Caco-2 (cell line): ENCODE measurements at regions not wholly inside any gene's neighbourhood (a gene's known extent, or its start where the extent isn't known, plus 50 kb on each side); places are given as distances from the start of the nearest gene placed in this dataset.
"Not testable (repeated sequence)": the region's sequence is repeated elsewhere in the genome, so short reads cannot be mapped to it uniquely, and the experiment has no call there.

Experiments used
- BruUV-seq: library from RNA; stranded (reverse); fragments of 400-500 nt; replicated peaks from 2 replicates; lab custom pipeline; 2021; lab: Mats Ljungman, UMichigan
- CTCF ChIA-PET: fragments of 300-600 bp; sonication (Branson Sonifier 250); formaldehyde crosslinking; loops from one replicate; lab custom pipeline; 2022; ENCODE audit warnings: antibody characterized with exemption; lab: Charles Lee
- POLR2A ChIA-PET: fragments of 300-600 bp; sonication (Branson Sonifier 250); formaldehyde crosslinking; loops from one replicate; lab custom pipeline; 2022; ENCODE audit warnings: antibody characterized with exemption; lab: Charles Lee
- DNase-seq, 2 experiments: peaks; one replicate each; pipeline versions ENCODE4 v3.0.0 to v3.0.0-alpha.2; 2020 to 2022
- H3K27me3 ChIP-seq: replicated peaks from 2 replicates; pipeline ENCODE4 v1.6.0; 2011; ENCODE audit warnings: low read length; ENCODE audit not compliant: control insufficient read depth, insufficient read depth
- H3K36me3 ChIP-seq: 2 replicates; pipeline ENCODE4 v1.5.1; 2011; ENCODE audit warnings: low read length; ENCODE audit not compliant: control insufficient read depth, insufficient read depth
- H3K4me1 ChIP-seq: fragments of 250-450 bp; sonication (Bioruptor Pico); 2 replicates; pipeline ENCODE4 v1.5.1; 2020; ENCODE audit warnings: mild to moderate bottlenecking
- H3K4me3 ChIP-seq: 2 replicates; pipeline ENCODE4 v1.5.1; 2011; ENCODE audit warnings: low read depth, mild to moderate bottlenecking, control low read depth, low read length
- H3K9me3 ChIP-seq: fragments of 250-450 bp; sonication (Bioruptor Pico); 2 replicates; pipeline ENCODE4 v1.5.1; 2020; ENCODE audit warnings: mild to moderate bottlenecking, moderate library complexity
- H3K27ac Mint-ChIP-seq: one replicate; pipeline ENCODE4 v1.8.0; 2022; ENCODE audit warnings: mixed read lengths; ENCODE audit not compliant: unreplicated experiment
- H3K27me3 Mint-ChIP-seq: one replicate; pipeline ENCODE4 v1.8.0; 2022; ENCODE audit warnings: mixed read lengths; ENCODE audit not compliant: insufficient read depth, unreplicated experiment
- H3K36me3 Mint-ChIP-seq: one replicate; pipeline ENCODE4 v1.8.0; 2022; ENCODE audit warnings: mild to moderate bottlenecking, mixed read lengths; ENCODE audit not compliant: insufficient read depth, unreplicated experiment
- H3K4me1 Mint-ChIP-seq: one replicate; pipeline ENCODE4 v1.8.0; 2022; ENCODE audit warnings: low read depth, mixed read lengths; ENCODE audit not compliant: unreplicated experiment
- H3K4me3 Mint-ChIP-seq: one replicate; pipeline ENCODE4 v1.8.0; 2022; ENCODE audit warnings: mild to moderate bottlenecking, moderate library complexity, mixed read lengths; ENCODE audit not compliant: unreplicated experiment
- H3K9me3 Mint-ChIP-seq: one replicate; pipeline ENCODE4 v1.8.0; 2022; ENCODE audit warnings: mixed read lengths; ENCODE audit not compliant: unreplicated experiment
- intact Hi-C: fragments of 100-400 bp; cut with micrococcal nuclease; formaldehyde crosslinking; loops from one replicate; pipeline ENCODE4 v1.10.0; 2022; ENCODE audit not compliant: unreplicated experiment
- TF ChIP-seq, protein P1 (sequence below), 2 experiments: fragments of 200-600 bp in 1 of 2; IDR thresholded peaks; 1 replicate in 1 of 2; 2 replicates in 1 of 2; pipeline versions ENCODE4 v1.5.1 to v1.8.0; 2011 to 2022; ENCODE audit warnings: antibody characterized with exemption in 1 of 2, control low read depth in 1 of 2, inconsistent platforms in 1 of 2, low read depth in 1 of 2, low read length in 1 of 2, mild to moderate bottlenecking in 1 of 2, moderate library complexity in 1 of 2; ENCODE audit not compliant: insufficient read depth in 1 of 2, severe bottlenecking in 1 of 2, unreplicated experiment in 1 of 2

DNA sequence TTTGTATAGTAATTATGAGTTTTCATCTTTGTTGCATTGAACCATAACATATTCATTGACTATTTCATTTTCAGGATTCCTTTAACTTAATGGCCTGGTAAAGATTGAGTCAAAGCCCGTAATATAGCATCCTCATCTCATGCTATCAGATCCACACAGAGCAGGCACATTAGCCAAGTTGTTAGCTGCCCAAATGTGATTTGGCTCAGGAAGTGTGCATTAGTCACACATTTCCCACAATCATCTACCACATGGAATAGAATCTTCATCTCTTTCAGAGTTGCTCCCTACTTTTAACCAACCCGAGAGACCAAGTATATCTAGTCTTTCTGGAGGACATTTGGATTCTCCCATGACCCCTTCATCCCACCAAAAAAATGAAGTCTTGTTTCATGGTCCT lies 481.0 kb upstream of the PTGER4 start:
- no peak overlapping the region for H3K4me3 ChIP-seq
- TF ChIP-seq, protein P1, sequence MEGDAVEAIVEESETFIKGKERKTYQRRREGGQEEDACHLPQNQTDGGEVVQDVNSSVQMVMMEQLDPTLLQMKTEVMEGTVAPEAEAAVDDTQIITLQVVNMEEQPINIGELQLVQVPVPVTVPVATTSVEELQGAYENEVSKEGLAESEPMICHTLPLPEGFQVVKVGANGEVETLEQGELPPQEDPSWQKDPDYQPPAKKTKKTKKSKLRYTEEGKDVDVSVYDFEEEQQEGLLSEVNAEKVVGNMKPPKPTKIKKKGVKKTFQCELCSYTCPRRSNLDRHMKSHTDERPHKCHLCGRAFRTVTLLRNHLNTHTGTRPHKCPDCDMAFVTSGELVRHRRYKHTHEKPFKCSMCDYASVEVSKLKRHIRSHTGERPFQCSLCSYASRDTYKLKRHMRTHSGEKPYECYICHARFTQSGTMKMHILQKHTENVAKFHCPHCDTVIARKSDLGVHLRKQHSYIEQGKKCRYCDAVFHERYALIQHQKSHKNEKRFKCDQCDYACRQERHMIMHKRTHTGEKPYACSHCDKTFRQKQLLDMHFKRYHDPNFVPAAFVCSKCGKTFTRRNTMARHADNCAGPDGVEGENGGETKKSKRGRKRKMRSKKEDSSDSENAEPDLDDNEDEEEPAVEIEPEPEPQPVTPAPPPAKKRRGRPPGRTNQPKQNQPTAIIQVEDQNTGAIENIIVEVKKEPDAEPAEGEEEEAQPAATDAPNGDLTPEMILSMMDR (IDR thresholded peaks at IDR 0.05; ENCODE audit: insufficient read depth in 1 of 2, low read depth in 1 of 2, low read length in 1 of 2, severe bottlenecking in 1 of 2, unreplicated experiment in 1 of 2) = no peak
- H3K36me3 ChIP-seq = no peaks in the 10 kb centered on the region
- no peaks in the 10 kb centered on the region for H3K9me3 ChIP-seq
- intact Hi-C loops = no loop called here
- Mint-ChIP-seq H3K4me3 (no peak overlapping the region), H3K4me1 (no peaks in the 10 kb centered on the region), H3K36me3 (no peaks in the 10 kb centered on the region), H3K9me3 (no peaks in the 10 kb centered on the region), H3K27me3 (no peaks in the 10 kb centered on the region), H3K27ac (no peak overlapping the region)
- H3K27me3 ChIP-seq = no peaks in the 10 kb centered on the region
- no peaks in the 10 kb centered on the region for H3K4me1 ChIP-seq
- ChIA-PET POLR2A (no interaction called here), CTCF (no interaction called here)
- no TSS peak for BruUV-seq
- DNase-seq = no peak

DNA sequence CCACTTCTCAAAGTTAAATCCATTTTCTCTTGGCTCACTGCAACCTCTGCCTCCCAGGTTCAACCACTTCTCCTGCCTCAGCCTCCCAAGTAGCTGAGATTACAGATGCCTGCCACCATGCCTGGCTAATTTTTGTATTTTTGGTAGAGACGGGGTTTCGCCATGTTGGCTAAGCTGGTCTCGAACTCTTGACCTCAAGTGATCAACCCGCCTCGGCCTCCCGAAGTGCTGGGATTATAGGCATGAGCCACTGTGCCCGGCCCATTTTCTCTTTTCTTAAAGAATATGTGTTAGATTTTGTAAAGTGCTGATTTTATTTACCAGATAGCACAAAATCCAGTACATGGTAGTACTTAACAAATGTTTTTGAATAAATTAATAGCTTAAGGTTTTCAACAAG lies 484.1 kb upstream of the PTGER4 start:
- H3K9me3 ChIP-seq, H3K27ac Mint-ChIP-seq, H3K36me3 ChIP-seq, intact Hi-C loops, H3K9me3 Mint-ChIP-seq, H3K4me3 Mint-ChIP-seq, BruUV-seq, CTCF ChIA-PET, POLR2A ChIA-PET, H3K27me3 Mint-ChIP-seq, DNase-seq, H3K27me3 ChIP-seq, H3K4me1 Mint-ChIP-seq, H3K36me3 Mint-ChIP-seq, H3K4me3 ChIP-seq, H3K4me1 ChIP-seq: not testable (repeated sequence)

DNA sequence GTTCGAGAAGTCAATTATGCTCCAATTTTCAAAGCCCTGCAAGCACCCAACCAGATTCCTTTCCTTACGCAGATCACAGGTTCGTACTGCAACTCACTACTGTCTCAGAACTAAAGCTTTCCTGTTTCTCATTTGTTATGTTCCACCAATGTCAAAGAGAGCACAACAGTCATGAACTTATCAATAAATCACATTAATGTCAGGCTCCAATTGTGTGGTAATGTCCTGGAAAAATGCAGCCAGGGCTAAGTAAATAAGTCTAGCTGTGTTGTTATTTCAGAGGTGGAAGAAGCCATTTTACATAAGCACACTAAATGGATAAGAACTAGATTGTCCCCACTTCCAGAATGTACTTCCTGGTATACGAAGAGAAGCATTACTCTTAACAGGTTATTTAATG lies 488.6 kb upstream of the PTGER4 start:
- no peaks in the 10 kb centered on the region for H3K9me3 Mint-ChIP-seq
- no peaks in the 10 kb centered on the region for H3K27me3 ChIP-seq
- no TSS peak for BruUV-seq
- H3K36me3 ChIP-seq = no peaks in the 10 kb centered on the region
- H3K9me3 ChIP-seq = no peaks in the 10 kb centered on the region
- no peaks in the 10 kb centered on the region for H3K4me1 ChIP-seq
- POLR2A ChIA-PET = no interaction called here
- no peak for DNase-seq
- no peaks in the 10 kb centered on the region for H3K27me3 Mint-ChIP-seq
- H3K4me1 Mint-ChIP-seq = no peaks in the 10 kb centered on the region
- no peak overlapping the region for H3K4me3 ChIP-seq
- no peak overlapping the region for H3K4me3 Mint-ChIP-seq
- TF ChIP-seq, protein P1 (IDR thresholded peaks at IDR 0.05; ENCODE audit: insufficient read depth in 1 of 2, low read depth in 1 of 2, low read length in 1 of 2, severe bottlenecking in 1 of 2, unreplicated experiment in 1 of 2) = no peak
- no peaks in the 10 kb centered on the region for H3K36me3 Mint-ChIP-seq
- H3K27ac Mint-ChIP-seq = no peak overlapping the region
- CTCF ChIA-PET = no interaction called here
- intact Hi-C loops = no loop called here

DNA sequence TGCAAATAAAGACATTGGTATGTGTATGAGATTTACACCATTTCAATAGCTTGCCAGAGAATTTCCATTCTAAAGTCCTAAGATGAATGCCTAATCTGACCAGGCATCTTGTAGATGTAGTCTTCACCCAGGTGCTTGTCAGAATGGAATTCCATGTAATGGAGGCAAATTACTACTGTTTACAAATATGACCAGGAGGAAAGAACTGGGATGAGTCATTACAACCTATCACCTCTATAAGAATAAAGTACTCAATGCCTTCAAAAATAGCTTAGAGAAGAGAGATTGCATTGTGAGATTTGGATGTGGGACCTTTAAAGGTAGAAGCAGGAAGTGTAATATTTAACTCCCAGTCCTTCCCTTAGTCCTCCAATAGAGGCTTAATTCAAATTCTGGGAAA lies 507.0 kb upstream of the PTGER4 start:
- Mint-ChIP-seq H3K27me3 (no peaks in the 10 kb centered on the region), H3K36me3 (no peaks in the 10 kb centered on the region), H3K27ac (no peak overlapping the region), H3K4me1 (no peaks in the 10 kb centered on the region), H3K4me3 (no peak overlapping the region), H3K9me3 (peaks cover 49% of the 10 kb centered on the region)
- no peaks in the 10 kb centered on the region for H3K36me3 ChIP-seq
- BruUV-seq = no TSS peak
- TF ChIP-seq, protein P1 (IDR thresholded peaks at IDR 0.05; ENCODE audit: insufficient read depth in 1 of 2, low read depth in 1 of 2, low read length in 1 of 2, severe bottlenecking in 1 of 2, unreplicated experiment in 1 of 2) = no peak
- no peaks in the 10 kb centered on the region for H3K9me3 ChIP-seq
- CTCF ChIA-PET = no interaction called here
- POLR2A ChIA-PET = no interaction called here
- intact Hi-C loops = no loop called here
- DNase-seq = no peak
- no peaks in the 10 kb centered on the region for H3K27me3 ChIP-seq
- no peak overlapping the region for H3K4me3 ChIP-seq
- H3K4me1 ChIP-seq = no peaks in the 10 kb centered on the region
